ENCODE measurements at regions not wholly inside any gene's neighbourhood (a gene's known extent, or its start where the extent isn't known, plus 50 kb on each side); places are given as distances from the start of the nearest gene placed in this dataset.

GRCh38 chr2:34254272-34254878 is 655.3 kb upstream of the FAM98A start:
- no peak for DNase-seq
- Mint-ChIP-seq H3K36me3 (no peaks in the 10 kb centered on the region), H3K27me3 (no peaks in the 10 kb centered on the region), H3K4me1 (no peaks in the 10 kb centered on the region), H3K27ac (no peak overlapping the region), H3K4me3 (no peak overlapping the region), H3K9me3 (peaks cover 0 to 4% (median under 1%) of the 10 kb centered on the region in 8 donors)
- Histone ChIP-seq H3K27me3 (ENCODE audit: insufficient read depth, low read length) (no peaks in the 10 kb centered on the region), H3K9me3 (ENCODE audit: control insufficient read depth in 1 of 2, low read length in 2 of 2) (no peaks in the 10 kb centered on the region), H3K4me1 (ENCODE audit: insufficient read depth, low read length) (no peaks in the 10 kb centered on the region), H3K27ac (ENCODE audit: low read depth, low read length) (no peak overlapping the region), H3K36me3 (ENCODE audit: insufficient read depth, low read length) (no peaks in the 10 kb centered on the region), H3K4me3 (ENCODE audit: low read length in 2 of 2) (no peak overlapping the region)
- POLR2A ChIA-PET (ENCODE audit: partially characterized antibody): no interaction called here
- intact Hi-C loops (cut with micrococcal nuclease): no loop called here
- CTCF ChIA-PET (ENCODE audit: partially characterized antibody): no interaction called here

- POLR2A ChIA-PET (ENCODE audit: partially characterized antibody): no interaction called here
- Mint-ChIP-seq H3K9me3 (peaks cover 0 to 5% (median 2%) of the 10 kb centered on the region in 8 donors), H3K36me3 (no peaks in the 10 kb centered on the region), H3K4me3 (no peak overlapping the region), H3K27ac (no peak overlapping the region), H3K27me3 (no peaks in the 10 kb centered on the region), H3K4me1 (no peaks in the 10 kb centered on the region)
- intact Hi-C loops (cut with micrococcal nuclease): no loop called here
- CTCF ChIA-PET (ENCODE audit: partially characterized antibody): no interaction called here
- Histone ChIP-seq H3K9me3 (ENCODE audit: control insufficient read depth in 1 of 2, low read length in 2 of 2) (no peaks in the 10 kb centered on the region), H3K4me3 (ENCODE audit: low read length in 2 of 2) (no peak overlapping the region), H3K36me3 (ENCODE audit: insufficient read depth, low read length) (no peaks in the 10 kb centered on the region), H3K27me3 (ENCODE audit: insufficient read depth, low read length) (no peaks in the 10 kb centered on the region), H3K27ac (ENCODE audit: low read depth, low read length) (no peak overlapping the region), H3K4me1 (ENCODE audit: insufficient read depth, low read length) (no peaks in the 10 kb centered on the region)
- DNase-seq: no peak
Observed at GRCh38 chr2:34252111-34252510, 653.0 kb upstream of the FAM98A start.

DNA sequence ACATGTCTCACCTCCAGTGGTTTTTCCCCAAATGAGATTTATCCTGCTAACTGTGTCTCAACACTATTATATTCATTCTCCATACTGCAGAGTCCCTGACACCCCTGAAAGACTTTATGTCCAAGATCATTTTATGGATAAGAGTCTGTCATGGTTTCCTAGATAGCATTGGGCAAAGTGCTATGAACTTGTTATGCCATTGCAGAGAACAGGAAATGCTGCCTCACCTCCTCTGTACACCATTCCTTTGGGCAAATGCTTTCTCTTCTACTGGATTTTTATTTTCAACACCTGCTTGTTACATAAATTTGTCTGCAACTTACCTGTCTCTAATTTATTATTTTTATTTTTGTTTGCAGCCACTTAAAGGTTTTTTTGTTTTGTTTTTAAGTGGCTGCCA is 652.5 kb upstream of the FAM98A start:
- no peak overlapping the region for H3K4me3 Mint-ChIP-seq
- no peak overlapping the region for H3K27ac Mint-ChIP-seq
- Histone ChIP-seq H3K27ac (ENCODE audit: low read depth, low read length) (no peak overlapping the region), H3K36me3 (ENCODE audit: insufficient read depth, low read length) (no peaks in the 10 kb centered on the region), H3K4me3 (ENCODE audit: low read length in 2 of 2) (no peak overlapping the region), H3K4me1 (ENCODE audit: insufficient read depth, low read length) (no peaks in the 10 kb centered on the region), H3K9me3 (ENCODE audit: control insufficient read depth in 1 of 2, low read length in 2 of 2) (no peaks in the 10 kb centered on the region), H3K27me3 (ENCODE audit: insufficient read depth, low read length) (no peaks in the 10 kb centered on the region)
- H3K9me3 Mint-ChIP-seq: peaks cover 0 to 5% (median 2%) of the 10 kb centered on the region in 8 donors
- intact Hi-C loops (cut with micrococcal nuclease): no loop called here
- CTCF ChIA-PET (ENCODE audit: partially characterized antibody): no interaction called here
- POLR2A ChIA-PET (ENCODE audit: partially characterized antibody): no interaction called here
- H3K27me3 Mint-ChIP-seq: no peaks in the 10 kb centered on the region
- no peak for DNase-seq
- no peaks in the 10 kb centered on the region for H3K36me3 Mint-ChIP-seq
- H3K4me1 Mint-ChIP-seq: no peaks in the 10 kb centered on the region

DNA sequence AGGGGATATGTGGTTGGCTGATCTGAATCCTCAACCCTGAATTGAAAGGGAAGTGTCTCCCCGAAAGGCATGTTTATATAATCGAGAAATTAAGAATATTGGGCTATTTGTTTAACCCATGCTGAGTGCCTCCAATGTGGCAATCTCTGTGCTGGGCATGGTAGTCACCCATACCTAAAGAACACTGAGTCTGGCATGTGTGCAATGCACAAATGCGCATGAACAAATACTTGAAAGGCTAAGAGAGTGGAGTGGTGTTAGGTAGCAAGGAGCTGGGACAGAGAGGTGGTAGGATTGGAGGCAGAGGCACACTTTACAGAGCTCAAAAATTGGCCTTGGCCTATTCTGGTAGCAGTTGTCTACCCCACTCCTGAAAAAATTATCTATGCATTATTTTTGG is 645.1 kb upstream of the FAM98A start:
- Mint-ChIP-seq H3K9me3 (peaks cover 0 to 3% (median 0%) of the 10 kb centered on the region in 8 donors), H3K36me3 (no peaks in the 10 kb centered on the region), H3K27ac (no peak overlapping the region), H3K27me3 (no peaks in the 10 kb centered on the region), H3K4me1 (no peaks in the 10 kb centered on the region), H3K4me3 (no peak overlapping the region)
- CTCF ChIA-PET (ENCODE audit: partially characterized antibody): no interaction called here
- no peak overlapping the region for H3K4me3 ChIP-seq (ENCODE audit: low read length in 2 of 2)
- DNase-seq: no peak
- H3K4me1 ChIP-seq (ENCODE audit: insufficient read depth, low read length): no peaks in the 10 kb centered on the region
- no peaks in the 10 kb centered on the region for H3K27me3 ChIP-seq (ENCODE audit: insufficient read depth, low read length)
- H3K36me3 ChIP-seq (ENCODE audit: insufficient read depth, low read length): no peaks in the 10 kb centered on the region
- intact Hi-C loops (cut with micrococcal nuclease): no loop called here
- H3K9me3 ChIP-seq (ENCODE audit: control insufficient read depth in 1 of 2, low read length in 2 of 2): no peaks in the 10 kb centered on the region
- H3K27ac ChIP-seq (ENCODE audit: low read depth, low read length): no peak overlapping the region
- POLR2A ChIA-PET (ENCODE audit: partially characterized antibody): no interaction called here

DNA sequence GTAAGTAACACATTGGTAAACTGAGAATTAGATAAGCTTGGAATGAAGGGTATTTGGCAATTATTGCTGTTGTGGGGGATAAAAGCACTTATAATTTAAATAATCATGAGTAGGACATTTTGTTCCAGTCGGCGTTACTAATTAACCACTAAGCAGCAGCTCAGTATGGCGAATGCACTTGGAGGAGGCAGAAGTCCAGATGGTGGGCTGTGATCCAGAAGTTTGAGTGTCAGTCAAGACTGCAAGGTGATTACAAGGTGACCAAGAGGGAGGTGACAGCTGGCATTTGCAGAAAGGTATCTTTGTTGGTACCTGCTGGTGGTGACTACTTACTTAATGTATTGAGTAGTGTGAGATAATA is 643.6 kb upstream of the FAM98A start:
- Mint-ChIP-seq H3K36me3 (no peaks in the 10 kb centered on the region), H3K9me3 (peaks cover 0 to 9% (median 0%) of the 10 kb centered on the region in 8 donors), H3K27me3 (no peaks in the 10 kb centered on the region), H3K27ac (no peak overlapping the region), H3K4me1 (no peaks in the 10 kb centered on the region), H3K4me3 (no peak overlapping the region)
- CTCF ChIA-PET (ENCODE audit: partially characterized antibody): no interaction called here
- H3K4me1 ChIP-seq (ENCODE audit: insufficient read depth, low read length): no peaks in the 10 kb centered on the region
- H3K9me3 ChIP-seq (ENCODE audit: control insufficient read depth in 1 of 2, low read length in 2 of 2): no peaks in the 10 kb centered on the region
- H3K27ac ChIP-seq (ENCODE audit: low read depth, low read length): no peak overlapping the region
- H3K27me3 ChIP-seq (ENCODE audit: insufficient read depth, low read length): no peaks in the 10 kb centered on the region
- POLR2A ChIA-PET (ENCODE audit: partially characterized antibody): no interaction called here
- H3K4me3 ChIP-seq (ENCODE audit: low read length in 2 of 2): no peak overlapping the region
- intact Hi-C loops (cut with micrococcal nuclease): no loop called here
- no peaks in the 10 kb centered on the region for H3K36me3 ChIP-seq (ENCODE audit: insufficient read depth, low read length)
- DNase-seq: no peak

DNA sequence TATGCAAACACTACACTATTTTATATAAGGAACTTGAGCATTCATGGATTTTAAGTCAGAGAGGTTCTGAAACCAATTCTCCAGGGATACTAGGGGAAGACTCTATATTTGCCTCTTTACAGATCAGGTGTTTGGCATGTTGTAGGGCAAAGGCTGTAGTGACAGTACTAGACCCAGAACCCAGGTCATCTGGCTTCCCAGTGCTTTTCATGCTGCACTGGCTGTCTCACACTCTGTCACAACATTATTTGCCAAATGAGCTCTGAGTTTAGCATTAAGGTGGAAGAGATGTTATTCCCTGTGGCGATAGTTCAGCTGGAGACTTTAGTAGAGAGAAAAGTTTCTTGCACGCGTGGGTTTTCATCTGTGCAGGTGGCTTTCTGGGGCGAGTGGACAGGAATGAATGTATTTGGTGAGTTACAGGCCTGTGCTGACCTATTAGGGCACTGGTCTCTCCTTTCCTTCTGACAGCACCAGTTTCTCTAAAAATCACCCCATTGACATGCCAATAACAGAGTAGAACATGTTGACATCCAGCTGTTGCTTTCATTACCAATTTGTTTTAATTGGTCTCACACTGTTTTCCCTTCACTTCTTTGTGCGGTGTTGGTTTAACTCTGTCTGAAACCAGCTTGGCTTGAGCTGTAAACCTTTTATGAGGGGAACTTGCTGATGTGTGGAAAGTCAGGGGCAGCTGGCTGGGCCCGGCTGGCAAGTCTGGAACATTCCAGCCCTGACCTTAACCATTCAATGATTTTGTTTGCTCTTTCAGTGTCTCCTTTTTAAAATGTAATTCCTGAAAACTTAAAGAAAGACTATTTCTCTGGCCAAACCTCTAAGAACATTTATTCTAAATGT is 643.0 kb upstream of the FAM98A start:
- Histone ChIP-seq H3K27me3 (ENCODE audit: insufficient read depth, low read length) (no peaks in the 10 kb centered on the region), H3K36me3 (ENCODE audit: insufficient read depth, low read length) (no peaks in the 10 kb centered on the region), H3K27ac (ENCODE audit: low read depth, low read length) (no peak overlapping the region), H3K9me3 (ENCODE audit: control insufficient read depth in 1 of 2, low read length in 2 of 2) (no peaks in the 10 kb centered on the region), H3K4me1 (ENCODE audit: insufficient read depth, low read length) (no peaks in the 10 kb centered on the region), H3K4me3 (ENCODE audit: low read length in 2 of 2) (no peak overlapping the region)
- ChIA-PET CTCF (ENCODE audit: partially characterized antibody) (no interaction called here), POLR2A (ENCODE audit: partially characterized antibody) (no interaction called here)
- Mint-ChIP-seq H3K27ac (no peak overlapping the region), H3K36me3 (no peaks in the 10 kb centered on the region), H3K27me3 (no peaks in the 10 kb centered on the region), H3K4me1 (no peaks in the 10 kb centered on the region), H3K4me3 (no peak overlapping the region), H3K9me3 (peaks cover 0 to 11% (median 0%) of the 10 kb centered on the region in 8 donors)
- intact Hi-C loops (cut with micrococcal nuclease): no loop called here
- DNase-seq: no peak

GRCh38 chr2:34239511-34239910 is 640.4 kb upstream of the FAM98A start:
- H3K4me3 ChIP-seq (ENCODE audit: low read length in 2 of 2): no peak overlapping the region
- H3K27ac Mint-ChIP-seq: no peak overlapping the region
- H3K27ac ChIP-seq (ENCODE audit: low read depth, low read length): no peak overlapping the region
- no peaks in the 10 kb centered on the region for H3K4me1 ChIP-seq (ENCODE audit: insufficient read depth, low read length)
- DNase-seq: no peak
- intact Hi-C loops (cut with micrococcal nuclease): no loop called here
- no peaks in the 10 kb centered on the region for H3K27me3 Mint-ChIP-seq
- ChIA-PET CTCF (ENCODE audit: partially characterized antibody) (no interaction called here), POLR2A (ENCODE audit: partially characterized antibody) (no interaction called here)
- H3K9me3 Mint-ChIP-seq: peaks cover 0 to 18% (median 8%) of the 10 kb centered on the region in 8 donors
- no peaks in the 10 kb centered on the region for H3K4me1 Mint-ChIP-seq
- H3K36me3 ChIP-seq (ENCODE audit: insufficient read depth, low read length): no peaks in the 10 kb centered on the region
- H3K27me3 ChIP-seq (ENCODE audit: insufficient read depth, low read length): no peaks in the 10 kb centered on the region
- no peaks in the 10 kb centered on the region for H3K36me3 Mint-ChIP-seq
- no peak overlapping the region for H3K4me3 Mint-ChIP-seq
- no peaks in the 10 kb centered on the region for H3K9me3 ChIP-seq (ENCODE audit: control insufficient read depth in 1 of 2, low read length in 2 of 2)

All from CD4-positive, alpha-beta memory T cell (primary cell).